ENCODE measurements at regions not wholly inside any gene's neighbourhood (a gene's known extent, or its start where the extent isn't known, plus 50 kb on each side); places are given as distances from the start of the nearest gene placed in this dataset.

GRCh38 chr5:73268826-73269225, 95.8 kb downstream of the TMEM174 start:
- peaks cover 0 to 20% (median 0%) of the 10 kb centered on the region in 3 donors for H3K4me1 ChIP-seq
- WGBS, 2 donors (ENCODE audit: low coverage in 1 of 2): 88% methylated on average over 2 of the region's 2 CpGs; no CpG with 5 or more reads in 1 of the 2 donors
- TF ChIP-seq CTCF (IDR thresholded peaks at IDR 0.05) (no peak), POLR2A (IDR thresholded peaks at IDR 0.05) (no peak), POLR2AphosphoS5 (IDR thresholded peaks at IDR 0.05) (no peak), EP300 (IDR thresholded peaks at IDR 0.05) (no peak)
- H3K27ac ChIP-seq: no peak overlapping the region
- H3K36me3 ChIP-seq: no peaks in the 10 kb centered on the region
- H3K27me3 ChIP-seq: peaks cover 16% of the 10 kb centered on the region
- no peak overlapping the region for H3K4me3 ChIP-seq
- no peak for ATAC-seq
- no peaks in the 10 kb centered on the region for H3K9me3 ChIP-seq

- no peak for ATAC-seq
- Histone ChIP-seq H3K27me3 (peaks cover 14% of the 10 kb centered on the region), H3K4me1 (peaks cover 0 to 20% (median 0%) of the 10 kb centered on the region in 3 donors), H3K4me3 (peak overlapping the region in 1 of 2 donors; percentile 3), H3K36me3 (no peaks in the 10 kb centered on the region), H3K27ac (peak overlapping the region in 3 of 4 donors; percentile 21 to 53 (median 48)), H3K9me3 (no peaks in the 10 kb centered on the region)
- WGBS, 2 donors (ENCODE audit: low coverage in 1 of 2): 84 to 86% methylated on average over 4 to 6 of the region's 8 CpGs
- TF ChIP-seq EP300 (IDR thresholded peaks at IDR 0.05) (no peak), POLR2AphosphoS5 (IDR thresholded peaks at IDR 0.05) (no peak), CTCF (IDR thresholded peaks at IDR 0.05) (no peak), POLR2A (IDR thresholded peaks at IDR 0.05) (no peak)
Measured at GRCh38 chr5:73267766-73268435, 94.9 kb downstream of the TMEM174 start.

- TF ChIP-seq CTCF (IDR thresholded peaks at IDR 0.05) (no peak), POLR2A (IDR thresholded peaks at IDR 0.05) (no peak), EP300 (IDR thresholded peaks at IDR 0.05) (no peak), POLR2AphosphoS5 (IDR thresholded peaks at IDR 0.05) (no peak)
- H3K9me3 ChIP-seq: no peaks in the 10 kb centered on the region
- peak overlapping the region in 1 of 2 donors; percentile 3 for H3K4me3 ChIP-seq
- H3K27me3 ChIP-seq: peaks cover 9% of the 10 kb centered on the region
- peak overlapping the region in 3 of 4 donors; percentile 21 to 60 (median 48) for H3K27ac ChIP-seq
- no peak for ATAC-seq
- H3K4me1 ChIP-seq: peaks cover 0 to 20% (median 0%) of the 10 kb centered on the region in 3 donors
- 57 to 81% methylated on average over 10 to 15 of the region's 18 CpGs for WGBS, 2 donors (ENCODE audit: low coverage in 1 of 2)
- H3K36me3 ChIP-seq: no peaks in the 10 kb centered on the region
Measured at GRCh38 chr5:73266925-73267765, 94.2 kb downstream of the TMEM174 start.

- Histone ChIP-seq H3K9me3 (no peaks in the 10 kb centered on the region), H3K27me3 (peaks cover 2% of the 10 kb centered on the region), H3K36me3 (no peaks in the 10 kb centered on the region), H3K4me3 (no peak overlapping the region), H3K4me1 (peaks cover 0 to 20% (median 0%) of the 10 kb centered on the region in 3 donors), H3K27ac (peak overlapping the region in 2 of 4 donors; percentile 48 to 60)
- ATAC-seq: no peak
- WGBS, 2 donors (ENCODE audit: low coverage in 1 of 2): 86 to 94% methylated on average over 5 of the region's 5 CpGs
- TF ChIP-seq POLR2AphosphoS5 (IDR thresholded peaks at IDR 0.05): no peak
- TF ChIP-seq POLR2A (IDR thresholded peaks at IDR 0.05): no peak
- TF ChIP-seq EP300 (IDR thresholded peaks at IDR 0.05): no peak
- TF ChIP-seq CTCF (IDR thresholded peaks at IDR 0.05): no peak
Measured at GRCh38 chr5:73266176-73266738, 93.3 kb downstream of the TMEM174 start.
